GM23338 (cell line): ENCODE measurements at regions not wholly inside any gene's neighbourhood (a gene's known extent, or its start where the extent isn't known, plus 50 kb on each side); places are given as distances from the start of the nearest gene placed in this dataset.

Source experiments
- ATAC-seq: fragments of 200-7000 bp; cut with Tn5 transposase; 3 replicates; pipeline ENCODE4 v1.9.1; 2020
- DNase-seq: peaks from one replicate; pipeline ENCODE4 v3.0.0-alpha.2; 2015; ENCODE audit warnings: low spot score
- H2AFZ ChIP-seq: fragments of 200-600 bp; sonication (generic); 2 replicates; pipeline ENCODE4 v1.8.0; 2016; ENCODE audit warnings: antibody characterized with exemption, mild to moderate bottlenecking, moderate library complexity
- H3F3A ChIP-seq: fragments of 200-600 bp; sonication (generic); replicated peaks from 2 replicates; pipeline ENCODE4 v1.8.0; 2017; ENCODE audit warnings: antibody characterized with exemption, mixed run types, low read depth
- H3K27ac ChIP-seq: fragments of 200-600 bp; sonication (generic); 2 replicates; pipeline ENCODE4 v1.6.1; 2016; ENCODE audit warnings: low read depth
- H3K27me3 ChIP-seq: fragments of 200-600 bp; sonication (generic); 2 replicates; pipeline ENCODE4 v1.8.0; 2016; ENCODE audit warnings: mild to moderate bottlenecking, mixed run types, moderate library complexity; ENCODE audit not compliant: insufficient read depth
- H3K36me3 ChIP-seq: fragments of 200-600 bp; sonication (generic); 2 replicates; pipeline ENCODE4 v1.8.0; 2016; ENCODE audit warnings: mild to moderate bottlenecking; ENCODE audit not compliant: insufficient read depth
- H3K4me1 ChIP-seq: fragments of 200-600 bp; sonication (generic); 2 replicates; pipeline ENCODE4 v1.8.0; 2016; ENCODE audit warnings: mild to moderate bottlenecking, moderate library complexity; ENCODE audit not compliant: insufficient read depth
- H3K4me2 ChIP-seq: fragments of 200-600 bp; sonication (generic); 2 replicates; pipeline ENCODE4 v1.7.1; 2017; ENCODE audit warnings: mixed run types
- H3K4me3 ChIP-seq: fragments of 200-600 bp; sonication (generic); 2 replicates; pipeline ENCODE4 v1.6.1; 2016; ENCODE audit warnings: mixed run types
- H3K79me2 ChIP-seq: fragments of 200-600 bp; sonication (generic); replicated peaks from 2 replicates; pipeline ENCODE4 v1.8.0; 2017; ENCODE audit warnings: mild to moderate bottlenecking; ENCODE audit not compliant: insufficient read depth
- H3K9me2 ChIP-seq: fragments of 200-600 bp; sonication (generic); 2 replicates; pipeline ENCODE4 v1.8.0; 2017; ENCODE audit not compliant: insufficient read depth
- H4K20me1 ChIP-seq: fragments of 200-600 bp; sonication (generic); replicated peaks from 2 replicates; pipeline ENCODE4 v1.8.0; 2017; ENCODE audit warnings: mild to moderate bottlenecking; ENCODE audit not compliant: insufficient read depth
- H3K27ac Mint-ChIP-seq: 2 replicates; pipeline ENCODE4 v1.8.0; 2020; ENCODE audit warnings: inconsistent platforms, mild to moderate bottlenecking, moderate library complexity, mixed read lengths
- H3K27me3 Mint-ChIP-seq: 3 replicates; pipeline ENCODE4 v1.8.0; 2022; ENCODE audit warnings: low read depth, mild to moderate bottlenecking, moderate library complexity, mixed read lengths, inconsistent platforms; ENCODE audit not compliant: insufficient read depth, poor library complexity
- H3K36me3 Mint-ChIP-seq: 3 replicates; pipeline ENCODE4 v1.8.0; 2021; ENCODE audit warnings: low read depth, mild to moderate bottlenecking, inconsistent platforms, moderate library complexity, mixed read lengths
- H3K4me1 Mint-ChIP-seq: 3 replicates; pipeline ENCODE4 v1.8.0; 2020; ENCODE audit warnings: mild to moderate bottlenecking, inconsistent platforms, mixed read lengths
- H3K4me3 Mint-ChIP-seq: 3 replicates; pipeline ENCODE4 v1.8.0; 2021; ENCODE audit warnings: moderate library complexity, mild to moderate bottlenecking, inconsistent platforms, mixed read lengths
- H3K9me3 Mint-ChIP-seq: 3 replicates; pipeline ENCODE4 v1.8.0; 2020; ENCODE audit warnings: moderate library complexity, mild to moderate bottlenecking, inconsistent platforms, mixed read lengths
- EZH2phosphoT487 ChIP-seq: fragments of 200-600 bp; sonication (generic); IDR thresholded peaks from one replicate; pipeline ENCODE4 v1.8.1; 2018; ENCODE audit warnings: antibody characterized with exemption; ENCODE audit not compliant: unreplicated experiment
- NANOG ChIP-seq: IDR thresholded peaks from 2 replicates; pipeline ENCODE4 v1.6.1; 2016; ENCODE audit warnings: antibody characterized with exemption, borderline replicate concordance
- POLR2AphosphoS5 ChIP-seq: IDR thresholded peaks from 2 replicates; pipeline ENCODE4 v1.6.1; 2016; ENCODE audit warnings: antibody characterized with exemption, low read depth
- STAT1 ChIP-seq: IDR thresholded peaks from one replicate; pipeline ENCODE4 v1.6.1; 2016; ENCODE audit warnings: antibody characterized with exemption; ENCODE audit not compliant: unreplicated experiment
- ZNF331 ChIP-seq: fragments of 250-450 bp; sonication (Bioruptor Pico); IDR thresholded peaks from 2 replicates; pipeline ENCODE4 v1.5.0; 2020; ENCODE audit warnings: low read depth, mild to moderate bottlenecking, moderate library complexity
- TF ChIP-seq, protein P1 (sequence below): fragments of 250-450 bp; sonication (Bioruptor Pico); IDR thresholded peaks from 2 replicates; pipeline ENCODE4 v1.5.0; 2020; ENCODE audit warnings: mild to moderate bottlenecking, moderate library complexity
- TF ChIP-seq, protein P2 (sequence below): IDR thresholded peaks from 2 replicates; pipeline ENCODE4 v1.6.1; 2016; ENCODE audit warnings: antibody characterized with exemption

GRCh38 chr15:98532063-98532462 is 116.3 kb upstream of the IGF1R start (continued):
- TF ChIP-seq, protein P1, sequence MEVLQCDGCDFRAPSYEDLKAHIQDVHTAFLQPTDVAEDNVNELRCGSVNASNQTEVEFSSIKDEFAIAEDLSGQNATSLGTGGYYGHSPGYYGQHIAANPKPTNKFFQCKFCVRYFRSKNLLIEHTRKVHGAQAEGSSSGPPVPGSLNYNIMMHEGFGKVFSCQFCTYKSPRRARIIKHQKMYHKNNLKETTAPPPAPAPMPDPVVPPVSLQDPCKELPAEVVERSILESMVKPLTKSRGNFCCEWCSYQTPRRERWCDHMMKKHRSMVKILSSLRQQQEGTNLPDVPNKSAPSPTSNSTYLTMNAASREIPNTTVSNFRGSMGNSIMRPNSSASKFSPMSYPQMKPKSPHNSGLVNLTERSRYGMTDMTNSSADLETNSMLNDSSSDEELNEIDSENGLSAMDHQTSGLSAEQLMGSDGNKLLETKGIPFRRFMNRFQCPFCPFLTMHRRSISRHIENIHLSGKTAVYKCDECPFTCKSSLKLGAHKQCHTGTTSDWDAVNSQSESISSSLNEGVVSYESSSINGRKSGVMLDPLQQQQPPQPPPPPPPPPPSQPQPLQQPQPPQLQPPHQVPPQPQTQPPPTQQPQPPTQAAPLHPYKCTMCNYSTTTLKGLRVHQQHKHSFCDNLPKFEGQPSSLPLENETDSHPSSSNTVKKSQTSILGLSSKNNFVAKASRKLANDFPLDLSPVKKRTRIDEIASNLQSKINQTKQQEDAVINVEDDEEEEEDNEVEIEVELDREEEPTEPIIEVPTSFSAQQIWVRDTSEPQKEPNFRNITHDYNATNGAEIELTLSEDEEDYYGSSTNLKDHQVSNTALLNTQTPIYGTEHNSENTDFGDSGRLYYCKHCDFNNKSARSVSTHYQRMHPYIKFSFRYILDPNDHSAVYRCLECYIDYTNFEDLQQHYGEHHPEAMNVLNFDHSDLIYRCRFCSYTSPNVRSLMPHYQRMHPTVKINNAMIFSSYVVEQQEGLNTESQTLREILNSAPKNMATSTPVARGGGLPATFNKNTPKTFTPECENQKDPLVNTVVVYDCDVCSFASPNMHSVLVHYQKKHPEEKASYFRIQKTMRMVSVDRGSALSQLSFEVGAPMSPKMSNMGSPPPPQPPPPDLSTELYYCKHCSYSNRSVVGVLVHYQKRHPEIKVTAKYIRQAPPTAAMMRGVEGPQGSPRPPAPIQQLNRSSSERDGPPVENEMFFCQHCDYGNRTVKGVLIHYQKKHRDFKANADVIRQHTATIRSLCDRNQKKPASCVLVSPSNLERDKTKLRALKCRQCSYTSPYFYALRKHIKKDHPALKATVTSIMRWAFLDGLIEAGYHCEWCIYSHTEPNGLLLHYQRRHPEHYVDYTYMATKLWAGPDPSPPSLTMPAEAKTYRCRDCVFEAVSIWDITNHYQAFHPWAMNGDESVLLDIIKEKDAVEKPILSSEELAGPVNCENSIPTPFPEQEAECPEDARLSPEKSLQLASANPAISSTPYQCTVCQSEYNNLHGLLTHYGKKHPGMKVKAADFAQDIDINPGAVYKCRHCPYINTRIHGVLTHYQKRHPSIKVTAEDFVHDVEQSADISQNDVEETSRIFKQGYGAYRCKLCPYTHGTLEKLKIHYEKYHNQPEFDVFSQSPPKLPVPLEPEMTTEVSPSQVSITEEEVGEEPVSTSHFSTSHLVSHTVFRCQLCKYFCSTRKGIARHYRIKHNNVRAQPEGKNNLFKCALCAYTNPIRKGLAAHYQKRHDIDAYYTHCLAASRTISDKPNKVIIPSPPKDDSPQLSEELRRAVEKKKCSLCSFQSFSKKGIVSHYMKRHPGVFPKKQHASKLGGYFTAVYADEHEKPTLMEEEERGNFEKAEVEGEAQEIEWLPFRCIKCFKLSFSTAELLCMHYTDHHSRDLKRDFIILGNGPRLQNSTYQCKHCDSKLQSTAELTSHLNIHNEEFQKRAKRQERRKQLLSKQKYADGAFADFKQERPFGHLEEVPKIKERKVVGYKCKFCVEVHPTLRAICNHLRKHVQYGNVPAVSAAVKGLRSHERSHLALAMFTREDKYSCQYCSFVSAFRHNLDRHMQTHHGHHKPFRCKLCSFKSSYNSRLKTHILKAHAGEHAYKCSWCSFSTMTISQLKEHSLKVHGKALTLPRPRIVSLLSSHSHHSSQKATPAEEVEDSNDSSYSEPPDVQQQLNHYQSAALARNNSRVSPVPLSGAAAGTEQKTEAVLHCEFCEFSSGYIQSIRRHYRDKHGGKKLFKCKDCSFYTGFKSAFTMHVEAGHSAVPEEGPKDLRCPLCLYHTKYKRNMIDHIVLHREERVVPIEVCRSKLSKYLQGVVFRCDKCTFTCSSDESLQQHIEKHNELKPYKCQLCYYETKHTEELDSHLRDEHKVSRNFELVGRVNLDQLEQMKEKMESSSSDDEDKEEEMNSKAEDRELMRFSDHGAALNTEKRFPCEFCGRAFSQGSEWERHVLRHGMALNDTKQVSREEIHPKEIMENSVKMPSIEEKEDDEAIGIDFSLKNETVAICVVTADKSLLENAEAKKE: no peak
- no peak for TF ChIP-seq NANOG
- TF ChIP-seq EZH2phosphoT487: no peak
- no peak for TF ChIP-seq ZNF331
- TF ChIP-seq, protein P2, sequence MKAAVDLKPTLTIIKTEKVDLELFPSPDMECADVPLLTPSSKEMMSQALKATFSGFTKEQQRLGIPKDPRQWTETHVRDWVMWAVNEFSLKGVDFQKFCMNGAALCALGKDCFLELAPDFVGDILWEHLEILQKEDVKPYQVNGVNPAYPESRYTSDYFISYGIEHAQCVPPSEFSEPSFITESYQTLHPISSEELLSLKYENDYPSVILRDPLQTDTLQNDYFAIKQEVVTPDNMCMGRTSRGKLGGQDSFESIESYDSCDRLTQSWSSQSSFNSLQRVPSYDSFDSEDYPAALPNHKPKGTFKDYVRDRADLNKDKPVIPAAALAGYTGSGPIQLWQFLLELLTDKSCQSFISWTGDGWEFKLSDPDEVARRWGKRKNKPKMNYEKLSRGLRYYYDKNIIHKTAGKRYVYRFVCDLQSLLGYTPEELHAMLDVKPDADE: no peak

DNA sequence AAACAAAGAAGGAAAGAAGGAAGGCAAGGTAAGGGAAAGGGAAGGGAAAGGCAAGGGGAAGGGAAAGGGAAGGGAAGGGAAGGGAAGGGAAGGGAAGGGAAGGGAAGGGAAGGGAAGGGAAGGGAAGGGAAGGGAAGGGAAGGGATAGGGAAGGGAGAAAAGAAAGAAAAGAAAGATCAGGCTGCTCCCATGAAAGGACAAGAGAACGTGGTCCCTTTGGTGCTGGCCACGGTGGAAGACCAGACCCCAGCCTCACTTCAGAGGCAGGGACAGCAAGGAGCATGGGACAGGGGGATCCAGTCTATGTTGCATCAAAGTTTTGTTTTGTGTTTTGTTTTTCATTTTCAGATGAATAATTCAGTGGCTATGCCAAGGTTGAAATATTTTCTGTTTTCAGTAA is 111.4 kb upstream of the IGF1R start:
- peaks cover 5% of the 10 kb centered on the region for H3K27me3 Mint-ChIP-seq
- Histone ChIP-seq H3K27me3 (no peaks in the 10 kb centered on the region), H3K79me2 (no peaks in the 10 kb centered on the region), H3K4me3 (no peak overlapping the region), H4K20me1 (no peaks in the 10 kb centered on the region), H3K9me2 (0 out of 2 replicates have a peak, but pooled peaks cover 3% of the 10 kb centered on the region), H3F3A (no peaks in the 10 kb centered on the region), H3K27ac (no peak overlapping the region), H3K4me1 (no peaks in the 10 kb centered on the region), H3K36me3 (no peaks in the 10 kb centered on the region), H2AFZ (no peak overlapping the region), H3K4me2 (no peak overlapping the region)
- no peaks in the 10 kb centered on the region for H3K4me1 Mint-ChIP-seq
- H3K9me3 Mint-ChIP-seq: no peaks in the 10 kb centered on the region
- TF ChIP-seq, protein P2: no peak
- TF ChIP-seq EZH2phosphoT487 (no peak), ZNF331 (no peak), STAT1 (no peak), POLR2AphosphoS5 (no peak)
- TF ChIP-seq, protein P1: no peak
- H3K27ac Mint-ChIP-seq: no peak overlapping the region
- H3K4me3 Mint-ChIP-seq: no peak overlapping the region
- no peaks in the 10 kb centered on the region for H3K36me3 Mint-ChIP-seq
- ATAC-seq (no peak), DNase-seq (no peak)
